Right lobe of liver (tissue), 6 donors: ENCODE measurements at regions not wholly inside any gene's neighbourhood (a gene's known extent, or its start where the extent isn't known, plus 50 kb on each side); places are given as distances from the start of the nearest gene placed in this dataset.

Source experiments
- ATAC-seq, 4 donors: fragments of 200-7000 bp; cut with Tn5 transposase; one replicate each; pipeline ENCODE4 v1.9.1; 2020; ENCODE audit warnings: mild to moderate bottlenecking in 4 of 4, moderate library complexity in 4 of 4
- DNase-seq, 3 donors: peaks; one replicate each; pipeline ENCODE4 v3.0.0-alpha.2; 2020
- H3K27ac ChIP-seq, 3 donors: fragments of 200-600 bp; one replicate each; pipeline ENCODE4 v1.8.0; 2022
- H3K27me3 ChIP-seq, 2 donors: fragments of 200-600 bp; one replicate each; pipeline ENCODE4 v1.8.0; 2022
- H3K36me3 ChIP-seq, 4 donors: fragments of 200-600 bp; sonication (generic) in 1 of 4; one replicate each; pipeline versions ENCODE4 v1.5.1 to v1.8.0; 2017 to 2022; ENCODE audit warnings: control low read depth in 1 of 4
- H3K4me1 ChIP-seq, 4 donors: fragments of 200-600 bp; sonication (generic) in 1 of 4; one replicate each; pipeline versions ENCODE4 v1.5.1 to v1.8.0; 2017 to 2022; ENCODE audit warnings: control low read depth in 1 of 4
- H3K4me3 ChIP-seq, 3 donors: fragments of 200-600 bp; one replicate each; pipeline ENCODE4 v1.8.0; 2022
- H3K9me3 ChIP-seq, 4 donors: fragments of 200-600 bp; sonication (generic) in 1 of 4; one replicate each; pipeline versions ENCODE4 v1.5.1 to v1.8.0; 2017 to 2022; ENCODE audit warnings: control low read depth in 1 of 4
- POLR2A ChIP-seq: fragments of 450-650 bp; IDR thresholded peaks from one replicate; pipeline ENCODE4 v1.6.1; 2017; ENCODE audit warnings: antibody characterized with exemption, mild to moderate bottlenecking
- WGBS: methylation state at CpG from one replicate; pipeline ENCODE4 v1.1.6; 2018; ENCODE audit warnings: low coverage, low lambda C conversion rate; ENCODE audit not compliant: insufficient coverage; ENCODE audit errors: missing lambda C conversion rate; 5-methylcytosine and 5-hydroxymethylcytosine counted together
- intact Hi-C, 2 donors: fragments of 100-400 bp; cut with DNase I; formaldehyde crosslinking; loops; one replicate each; pipeline versions ENCODE4 v1.11.2 to v1.14.1; 2022
- TF ChIP-seq, protein P1 (sequence below), 4 donors: fragments of 200-600 bp in 3 of 4; fragments of 450-650 bp in 1 of 4; IDR thresholded peaks; one replicate each; pipeline versions ENCODE4 v1.5.1 to v1.8.0; 2016 to 2022; ENCODE audit warnings: antibody characterized with exemption in 4 of 4, mild to moderate bottlenecking in 2 of 4
- donor health status: DM: no; HTN: yes; CAD: no.
- donor health status: DM: no; HTN: no; CAD: no.
- donor health status: DM: no; HTN: no; CAD: no.
- donor health status: DM: no; HTN: yes; CAD: no.
- donor health status: DM: no; HTN: yes; CAD: no.

GRCh38 chr1:30186586-30186985 is 536.8 kb downstream of the MATN1 start:
- H3K27me3 ChIP-seq = no peaks in the 10 kb centered on the region
- no peak for DNase-seq
- WGBS = 17% methylated on average over 4 of the region's 4 CpGs
- TF ChIP-seq POLR2A = no peak
- TF ChIP-seq, protein P1, sequence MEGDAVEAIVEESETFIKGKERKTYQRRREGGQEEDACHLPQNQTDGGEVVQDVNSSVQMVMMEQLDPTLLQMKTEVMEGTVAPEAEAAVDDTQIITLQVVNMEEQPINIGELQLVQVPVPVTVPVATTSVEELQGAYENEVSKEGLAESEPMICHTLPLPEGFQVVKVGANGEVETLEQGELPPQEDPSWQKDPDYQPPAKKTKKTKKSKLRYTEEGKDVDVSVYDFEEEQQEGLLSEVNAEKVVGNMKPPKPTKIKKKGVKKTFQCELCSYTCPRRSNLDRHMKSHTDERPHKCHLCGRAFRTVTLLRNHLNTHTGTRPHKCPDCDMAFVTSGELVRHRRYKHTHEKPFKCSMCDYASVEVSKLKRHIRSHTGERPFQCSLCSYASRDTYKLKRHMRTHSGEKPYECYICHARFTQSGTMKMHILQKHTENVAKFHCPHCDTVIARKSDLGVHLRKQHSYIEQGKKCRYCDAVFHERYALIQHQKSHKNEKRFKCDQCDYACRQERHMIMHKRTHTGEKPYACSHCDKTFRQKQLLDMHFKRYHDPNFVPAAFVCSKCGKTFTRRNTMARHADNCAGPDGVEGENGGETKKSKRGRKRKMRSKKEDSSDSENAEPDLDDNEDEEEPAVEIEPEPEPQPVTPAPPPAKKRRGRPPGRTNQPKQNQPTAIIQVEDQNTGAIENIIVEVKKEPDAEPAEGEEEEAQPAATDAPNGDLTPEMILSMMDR (IDR thresholded peaks at IDR 0.05) = no peak
- no peaks in the 10 kb centered on the region for H3K4me1 ChIP-seq
- intact Hi-C loops = no loop called here
- no peak for ATAC-seq
- H3K36me3 ChIP-seq = no peaks in the 10 kb centered on the region
- H3K4me3 ChIP-seq = no peak overlapping the region
- H3K9me3 ChIP-seq = no peaks in the 10 kb centered on the region
- no peak overlapping the region for H3K27ac ChIP-seq

DNA sequence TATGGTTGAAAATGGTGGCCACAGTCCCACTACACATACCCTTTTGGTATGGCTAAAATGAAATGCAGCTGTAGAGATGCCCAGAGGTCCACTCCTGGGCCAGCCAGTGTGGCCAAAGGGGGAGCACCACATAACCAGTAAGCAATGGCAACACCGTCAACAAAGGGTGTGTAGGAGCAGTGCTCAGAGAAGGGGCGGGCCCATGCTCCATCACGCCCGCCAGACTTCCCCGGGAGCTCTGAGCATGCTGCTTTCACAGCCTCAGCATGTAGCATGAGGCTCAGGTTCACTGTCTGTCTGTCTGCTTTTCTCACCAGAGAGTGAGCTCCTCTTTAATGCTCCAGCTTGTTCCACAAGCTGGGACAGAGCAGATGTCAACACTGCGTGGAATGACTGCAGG is 537.6 kb downstream of the MATN1 start:
- no peak overlapping the region for H3K4me3 ChIP-seq
- no peak overlapping the region for H3K27ac ChIP-seq
- intact Hi-C loops = no loop called here
- 27% methylated on average over 5 of the region's 6 CpGs for WGBS
- no peaks in the 10 kb centered on the region for H3K27me3 ChIP-seq
- TF ChIP-seq POLR2A = no peak
- TF ChIP-seq, protein P1 (IDR thresholded peaks at IDR 0.05) = no peak
- no peak for DNase-seq
- H3K9me3 ChIP-seq = no peaks in the 10 kb centered on the region
- no peaks in the 10 kb centered on the region for H3K36me3 ChIP-seq
- no peaks in the 10 kb centered on the region for H3K4me1 ChIP-seq
- no peak for ATAC-seq

DNA sequence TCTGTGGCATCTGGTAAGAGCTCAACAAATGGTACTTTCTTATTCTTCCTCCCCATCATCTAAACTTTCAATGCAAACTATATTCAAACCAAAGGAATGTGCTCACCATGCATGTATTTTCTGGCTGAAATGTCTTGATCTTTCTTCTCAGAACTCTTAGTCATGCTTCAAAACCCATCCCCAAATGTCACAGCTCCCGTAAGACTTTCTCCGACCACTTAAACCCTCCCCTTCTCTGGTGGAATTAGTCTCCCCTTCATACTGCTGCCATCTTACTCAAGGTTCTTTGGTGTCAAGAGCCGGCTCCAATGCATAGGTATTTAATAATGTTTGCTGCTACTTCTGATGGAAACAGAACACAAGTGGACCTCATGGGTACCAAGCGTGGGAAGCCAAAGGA is 538.1 kb downstream of the MATN1 start:
- DNase-seq = no peak
- no peak overlapping the region for H3K4me3 ChIP-seq
- intact Hi-C loops = no loop called here
- ATAC-seq = no peak
- TF ChIP-seq, protein P1 (IDR thresholded peaks at IDR 0.05) = no peak
- no peak for TF ChIP-seq POLR2A
- no peaks in the 10 kb centered on the region for H3K4me1 ChIP-seq
- 65% methylated on average over 3 of the region's 4 CpGs for WGBS
- no peaks in the 10 kb centered on the region for H3K27me3 ChIP-seq
- H3K36me3 ChIP-seq = no peaks in the 10 kb centered on the region
- H3K27ac ChIP-seq = no peak overlapping the region
- no peaks in the 10 kb centered on the region for H3K9me3 ChIP-seq

DNA sequence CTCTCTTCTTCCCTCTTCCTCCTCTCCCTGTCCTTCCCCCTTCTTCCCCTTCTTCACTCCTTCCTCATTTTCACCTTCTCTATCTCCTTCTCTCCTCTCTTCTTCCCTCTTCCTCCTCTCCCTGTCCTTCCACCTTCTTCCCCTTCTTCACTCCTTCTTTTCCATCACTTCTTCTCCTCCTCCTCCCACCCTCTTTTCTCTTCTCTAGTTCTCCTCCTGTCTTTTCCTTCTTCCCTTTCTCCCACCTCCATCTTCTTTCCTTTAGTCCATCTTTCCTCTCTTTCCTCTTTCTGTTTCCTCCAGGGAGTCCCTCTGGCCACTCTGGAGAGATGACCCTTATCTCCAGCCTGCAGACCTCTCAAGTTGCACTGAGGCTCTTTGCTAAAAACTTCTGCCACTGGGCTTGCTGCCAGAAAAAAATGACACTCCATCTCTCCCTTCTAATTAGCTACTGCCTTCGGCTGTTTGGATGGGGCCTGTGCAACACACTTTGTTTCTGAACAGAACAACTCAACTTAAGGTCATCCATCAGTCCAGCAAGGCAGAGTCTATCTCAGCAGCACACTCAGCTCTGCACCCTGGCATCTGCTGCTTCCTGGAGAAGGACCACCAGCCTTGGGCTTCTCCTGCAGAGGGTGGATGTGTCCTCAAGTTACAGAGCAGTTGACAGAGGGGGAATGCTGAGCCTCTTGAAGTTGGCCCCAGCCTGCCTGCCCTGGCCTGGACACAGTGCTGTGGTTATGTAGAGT is 538.8 kb downstream of the MATN1 start:
- DNase-seq (no peak), ATAC-seq (no peak)
- TF ChIP-seq, protein P1 (IDR thresholded peaks at IDR 0.05) = no peak
- no peak for TF ChIP-seq POLR2A
- Histone ChIP-seq H3K36me3 (no peaks in the 10 kb centered on the region), H3K4me1 (no peaks in the 10 kb centered on the region), H3K9me3 (no peaks in the 10 kb centered on the region), H3K27me3 (no peaks in the 10 kb centered on the region), H3K27ac (no peak overlapping the region), H3K4me3 (no peak overlapping the region)
- intact Hi-C loops = no loop called here
- 45% methylated on average over 1 of the region's 1 CpG for WGBS

DNA sequence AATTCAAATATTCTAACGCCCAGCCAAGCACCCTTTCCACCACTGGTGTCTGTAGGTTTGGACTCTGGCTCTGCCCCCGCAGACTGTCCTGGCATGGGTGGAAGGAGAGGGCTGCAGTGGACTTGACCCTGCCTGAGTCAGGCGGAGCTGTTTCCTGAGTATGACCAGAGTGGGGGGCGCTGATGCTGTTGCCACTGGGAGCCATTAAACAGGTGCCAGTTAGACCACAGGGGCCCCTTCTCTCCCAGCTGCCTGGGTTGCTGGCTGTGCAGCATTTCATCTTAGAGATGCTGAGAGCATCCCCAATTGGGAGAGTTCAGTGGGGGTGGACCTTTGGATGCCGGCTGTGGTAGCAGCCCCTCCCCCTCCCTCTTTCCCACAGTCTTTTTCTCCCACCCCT is 539.5 kb downstream of the MATN1 start:
- ATAC-seq (no peak), DNase-seq (peak in 1 of 3 donors; percentile 26)
- Histone ChIP-seq H3K27me3 (no peaks in the 10 kb centered on the region), H3K36me3 (no peaks in the 10 kb centered on the region), H3K4me3 (no peak overlapping the region), H3K9me3 (no peaks in the 10 kb centered on the region), H3K4me1 (no peaks in the 10 kb centered on the region), H3K27ac (no peak overlapping the region)
- 54% methylated on average over 3 of the region's 5 CpGs for WGBS
- intact Hi-C loops = no loop called here
- no peak for TF ChIP-seq POLR2A
- TF ChIP-seq, protein P1 (IDR thresholded peaks at IDR 0.05) = no peak
